ENCODE measurements at regions not wholly inside any gene's neighbourhood (a gene's known extent, or its start where the extent isn't known, plus 50 kb on each side); places are given as distances from the start of the nearest gene placed in this dataset.

- TF ChIP-seq HNF4A (conservative IDR thresholded peaks at IDR 0.05) = no peak
- TF ChIP-seq TAF1 (conservative IDR thresholded peaks at IDR 0.05) = no peak
- no peak for TF ChIP-seq RAD21 (IDR thresholded peaks at IDR 0.05)
- TF ChIP-seq NR2F2 (IDR thresholded peaks at IDR 0.05) = no peak
- TF ChIP-seq SP1 (IDR thresholded peaks at IDR 0.05) = no peak
- TF ChIP-seq RXRA (IDR thresholded peaks at IDR 0.05) = no peak
- TF ChIP-seq CTCF (IDR thresholded peaks at IDR 0.05; ENCODE audit: low read depth, low read length, missing input control) = no peak
- TF ChIP-seq EGR1 (IDR thresholded peaks at IDR 0.05; ENCODE audit: low read depth in 2 of 2) = no peak
- TF ChIP-seq HNF4G (IDR thresholded peaks at IDR 0.05) = no peak
- TF ChIP-seq ATF3 (IDR thresholded peaks at IDR 0.05) = no peak
- TF ChIP-seq YY1 (IDR thresholded peaks at IDR 0.05) = no peak
- TF ChIP-seq ZBTB33 (IDR thresholded peaks at IDR 0.05) = no peak
- no peak for TF ChIP-seq FOXA2 (IDR thresholded peaks at IDR 0.05)
- no peak for TF ChIP-seq JUND (IDR thresholded peaks at IDR 0.05)
- TF ChIP-seq REST (IDR thresholded peaks at IDR 0.05) = no peak
- TF ChIP-seq GABPA (IDR thresholded peaks at IDR 0.05 in 1 of 2, conservative IDR thresholded peaks at IDR 0.05 in 1 of 2) = no peak
- TF ChIP-seq FOXA1 (IDR thresholded peaks at IDR 0.05) = no peak
- H3K27me3 ChIP-seq (ENCODE audit: control insufficient read depth in 4 of 4, insufficient read depth in 4 of 4, low read length in 3 of 4) = no peaks in the 10 kb centered on the region
- no peaks in the 10 kb centered on the region for H3K4me1 ChIP-seq (ENCODE audit: control insufficient read depth in 4 of 4, insufficient read depth in 4 of 4, low read length in 3 of 4)
- no peak overlapping the region for H3K27ac ChIP-seq (ENCODE audit: low read depth in 1 of 2, low read length in 2 of 2)
- no peaks in the 10 kb centered on the region for H3K9me3 ChIP-seq (ENCODE audit: control insufficient read depth in 4 of 4, low read length in 3 of 4)
- H3K36me3 ChIP-seq (ENCODE audit: control insufficient read depth in 4 of 4, insufficient read depth in 3 of 4, low read depth in 1 of 4, low read length in 3 of 4) = no peaks in the 10 kb centered on the region
- DNase-seq (ENCODE audit: low spot score) = no peak
- 73% methylated on average over 2 of the region's 2 CpGs for WGBS
- H3K9ac ChIP-seq (ENCODE audit: low read depth in 1 of 2, low read length in 2 of 2) = no peak overlapping the region
- no peak overlapping the region for H3K4me3 ChIP-seq (ENCODE audit: low read depth in 1 of 3, low read length in 3 of 3)
Measured at GRCh38 chr13:55500694-55501093, 1640.0 kb upstream of the PRR20A start.

GRCh38 chr13:55516610-55517009 is 1624.1 kb upstream of the PRR20A start:
- Histone ChIP-seq H3K27ac (ENCODE audit: low read depth in 1 of 2, low read length in 2 of 2) (no peak overlapping the region), H3K27me3 (ENCODE audit: control insufficient read depth in 4 of 4, insufficient read depth in 4 of 4, low read length in 3 of 4) (no peaks in the 10 kb centered on the region), H3K9me3 (ENCODE audit: control insufficient read depth in 4 of 4, low read length in 3 of 4) (no peaks in the 10 kb centered on the region), H3K4me1 (ENCODE audit: control insufficient read depth in 4 of 4, insufficient read depth in 4 of 4, low read length in 3 of 4) (peaks cover 0 to 3% (median 0%) of the 10 kb centered on the region in 4 donors), H3K36me3 (ENCODE audit: control insufficient read depth in 4 of 4, insufficient read depth in 3 of 4, low read depth in 1 of 4, low read length in 3 of 4) (no peaks in the 10 kb centered on the region), H3K9ac (ENCODE audit: low read depth in 1 of 2, low read length in 2 of 2) (no peak overlapping the region), H3K4me3 (ENCODE audit: low read depth in 1 of 3, low read length in 3 of 3) (no peak overlapping the region)
- no peak for DNase-seq (ENCODE audit: low spot score)
- WGBS = 7% methylated on average over 1 of the region's 1 CpG
- TF ChIP-seq GABPA (IDR thresholded peaks at IDR 0.05 in 1 of 2, conservative IDR thresholded peaks at IDR 0.05 in 1 of 2) (no peak), HNF4G (IDR thresholded peaks at IDR 0.05) (no peak), JUND (IDR thresholded peaks at IDR 0.05) (no peak), CTCF (IDR thresholded peaks at IDR 0.05; ENCODE audit: low read depth, low read length, missing input control) (no peak)
